CD8-positive, alpha-beta memory T cell (primary cell): ENCODE measurements at regions not wholly inside any gene's neighbourhood (a gene's known extent, or its start where the extent isn't known, plus 50 kb on each side); places are given as distances from the start of the nearest gene placed in this dataset.

Experiments used
- CTCF ChIA-PET: fragments of 350-600 bp; sonication (Branson Sonifier 250); formaldehyde crosslinking; loops from one replicate; lab custom pipeline; 2021; ENCODE audit warnings: antibody characterized with exemption; lab: Charles Lee
- POLR2A ChIA-PET: fragments of 350-600 bp; sonication (Branson Sonifier 250); formaldehyde crosslinking; loops from one replicate; lab custom pipeline; 2021; ENCODE audit warnings: antibody characterized with exemption; lab: Charles Lee
- DNase-seq, 5 donors: peaks; one replicate each; pipeline versions ENCODE4 v3.0.0 to v3.0.0-alpha.2; 2020 to 2022; ENCODE audit warnings: mixed read lengths in 1 of 5
- H3K27ac ChIP-seq: one replicate; pipeline ENCODE4 v1.7.0; 2013; ENCODE audit warnings: low read depth, mild to moderate bottlenecking, low read length, moderate library complexity
- H3K27me3 ChIP-seq: 2 replicates; pipeline ENCODE4 v1.7.0; 2013; ENCODE audit warnings: low read length, mild to moderate bottlenecking; ENCODE audit not compliant: insufficient read depth, poor library complexity, severe bottlenecking
- H3K36me3 ChIP-seq: 2 replicates; pipeline ENCODE4 v1.7.0; 2013; ENCODE audit warnings: mild to moderate bottlenecking, low read length, moderate library complexity; ENCODE audit not compliant: insufficient read depth
- H3K4me1 ChIP-seq: 2 replicates; pipeline ENCODE4 v1.7.0; 2013; ENCODE audit warnings: mild to moderate bottlenecking, low read length, moderate library complexity; ENCODE audit not compliant: insufficient read depth
- H3K4me3 ChIP-seq: 2 replicates; pipeline ENCODE4 v1.7.0; 2013; ENCODE audit warnings: mild to moderate bottlenecking, low read length
- H3K9me3 ChIP-seq: 2 replicates; pipeline ENCODE4 v1.7.0; 2013; ENCODE audit warnings: mild to moderate bottlenecking, low read length
- H3K27ac Mint-ChIP-seq, 8 donors: one replicate each; pipeline ENCODE4 v1.8.0; 2020 to 2021; ENCODE audit warnings: mixed read lengths in 8 of 8, mild to moderate bottlenecking in 6 of 8, inconsistent platforms in 3 of 8, moderate library complexity in 3 of 8
- H3K27me3 Mint-ChIP-seq, 2 donors: one replicate each; pipeline ENCODE4 v1.8.0; 2020 to 2021; ENCODE audit warnings: mixed read lengths in 2 of 2, mild to moderate bottlenecking in 1 of 2, moderate library complexity in 1 of 2
- H3K36me3 Mint-ChIP-seq, 3 donors: one replicate each; pipeline ENCODE4 v1.8.0; 2020 to 2021; ENCODE audit warnings: mixed read lengths in 3 of 3, inconsistent platforms in 1 of 3, mild to moderate bottlenecking in 1 of 3
- H3K4me1 Mint-ChIP-seq, 3 donors: one replicate each; pipeline ENCODE4 v1.8.0; 2020 to 2021; ENCODE audit warnings: mixed read lengths in 3 of 3, inconsistent platforms in 1 of 3, mild to moderate bottlenecking in 1 of 3
- H3K4me3 Mint-ChIP-seq, 7 donors: one replicate each; pipeline ENCODE4 v1.8.0; 2020 to 2021; ENCODE audit warnings: mixed read lengths in 7 of 7, mild to moderate bottlenecking in 6 of 7, moderate library complexity in 4 of 7, inconsistent platforms in 2 of 7
- H3K9me3 Mint-ChIP-seq, 5 donors: one replicate each; pipeline ENCODE4 v1.8.0; 2020 to 2022; ENCODE audit warnings: mixed read lengths in 5 of 5, mild to moderate bottlenecking in 3 of 5, moderate library complexity in 2 of 5, inconsistent platforms in 1 of 5

GRCh38 chr3:159831466-159831865 lies 157.2 kb upstream of the IL12A start:
- no peaks in the 10 kb centered on the region for H3K27me3 Mint-ChIP-seq
- H3K9me3 Mint-ChIP-seq = no peaks in the 10 kb centered on the region
- ChIA-PET CTCF (no interaction called here), POLR2A (no interaction called here)
- H3K4me3 Mint-ChIP-seq = no peak overlapping the region
- no peak for DNase-seq
- no peaks in the 10 kb centered on the region for H3K4me1 Mint-ChIP-seq
- no peaks in the 10 kb centered on the region for H3K36me3 Mint-ChIP-seq
- no peaks in the 10 kb centered on the region for H3K36me3 ChIP-seq
- no peaks in the 10 kb centered on the region for H3K9me3 ChIP-seq
- H3K27ac Mint-ChIP-seq = no peak overlapping the region
- H3K27me3 ChIP-seq = no peaks in the 10 kb centered on the region
- no peak overlapping the region for H3K4me3 ChIP-seq
- H3K4me1 ChIP-seq = no peaks in the 10 kb centered on the region
- no peak overlapping the region for H3K27ac ChIP-seq

- no peaks in the 10 kb centered on the region for H3K4me1 Mint-ChIP-seq
- Histone ChIP-seq H3K9me3 (no peaks in the 10 kb centered on the region), H3K4me3 (no peak overlapping the region), H3K27ac (no peak overlapping the region), H3K4me1 (no peaks in the 10 kb centered on the region), H3K36me3 (no peaks in the 10 kb centered on the region), H3K27me3 (no peaks in the 10 kb centered on the region)
- H3K27me3 Mint-ChIP-seq = no peaks in the 10 kb centered on the region
- H3K27ac Mint-ChIP-seq = no peak overlapping the region
- ChIA-PET POLR2A (no interaction called here), CTCF (interaction anchor here (1.3 kb wide), 1 partner anchor 63 kb away, joined by 3 read pairs; no protein-coding TSS in a partner anchor)
- no peaks in the 10 kb centered on the region for H3K36me3 Mint-ChIP-seq
- H3K9me3 Mint-ChIP-seq = no peaks in the 10 kb centered on the region
- no peak for DNase-seq
- H3K4me3 Mint-ChIP-seq = no peak overlapping the region
Measured at GRCh38 chr3:159832024-159832423, 156.6 kb upstream of the IL12A start.

GRCh38 chr3:159835126-159835525 lies 153.5 kb upstream of the IL12A start:
- ChIA-PET POLR2A (no interaction called here), CTCF (no interaction called here)
- Histone ChIP-seq H3K27ac (no peak overlapping the region), H3K4me1 (no peaks in the 10 kb centered on the region), H3K36me3 (no peaks in the 10 kb centered on the region), H3K4me3 (no peak overlapping the region), H3K27me3 (no peaks in the 10 kb centered on the region), H3K9me3 (no peaks in the 10 kb centered on the region)
- no peak overlapping the region for H3K4me3 Mint-ChIP-seq
- no peak overlapping the region for H3K27ac Mint-ChIP-seq
- H3K4me1 Mint-ChIP-seq = peaks cover 0 to 1% (median 0%) of the 10 kb centered on the region in 3 donors
- no peaks in the 10 kb centered on the region for H3K9me3 Mint-ChIP-seq
- peaks cover 4 to 14% of the 10 kb centered on the region in 2 donors for H3K27me3 Mint-ChIP-seq
- DNase-seq = no peak
- no peaks in the 10 kb centered on the region for H3K36me3 Mint-ChIP-seq

GRCh38 chr3:159837725-159838124 lies 150.9 kb upstream of the IL12A start:
- H3K27ac ChIP-seq = no peak overlapping the region
- no peaks in the 10 kb centered on the region for H3K36me3 ChIP-seq
- H3K27me3 ChIP-seq = no peaks in the 10 kb centered on the region
- peaks cover 0 to 4% (median 0%) of the 10 kb centered on the region in 3 donors for H3K4me1 Mint-ChIP-seq
- H3K27ac Mint-ChIP-seq = no peak overlapping the region
- CTCF ChIA-PET = no interaction called here
- no peaks in the 10 kb centered on the region for H3K4me1 ChIP-seq
- peaks cover 9 to 35% of the 10 kb centered on the region in 2 donors for H3K27me3 Mint-ChIP-seq
- H3K9me3 Mint-ChIP-seq = no peaks in the 10 kb centered on the region
- H3K9me3 ChIP-seq = no peaks in the 10 kb centered on the region
- no peak overlapping the region for H3K4me3 Mint-ChIP-seq
- no peak for DNase-seq
- POLR2A ChIA-PET = no interaction called here
- no peak overlapping the region for H3K4me3 ChIP-seq
- no peaks in the 10 kb centered on the region for H3K36me3 Mint-ChIP-seq

- no peak overlapping the region for H3K27ac Mint-ChIP-seq
- ChIA-PET POLR2A (no interaction called here), CTCF (no interaction called here)
- H3K4me1 ChIP-seq = no peaks in the 10 kb centered on the region
- H3K27me3 Mint-ChIP-seq = peaks cover 9 to 38% of the 10 kb centered on the region in 2 donors
- H3K36me3 ChIP-seq = no peaks in the 10 kb centered on the region
- no peak overlapping the region for H3K27ac ChIP-seq
- H3K4me3 ChIP-seq = no peak overlapping the region
- H3K9me3 ChIP-seq = no peaks in the 10 kb centered on the region
- H3K4me1 Mint-ChIP-seq = peaks cover 0 to 4% (median 0%) of the 10 kb centered on the region in 3 donors
- no peak overlapping the region for H3K4me3 Mint-ChIP-seq
- H3K36me3 Mint-ChIP-seq = no peaks in the 10 kb centered on the region
- DNase-seq = no peak
- no peaks in the 10 kb centered on the region for H3K27me3 ChIP-seq
- H3K9me3 Mint-ChIP-seq = peaks cover 0 to 2% (median 0%) of the 10 kb centered on the region in 5 donors
Measured at GRCh38 chr3:159838938-159839337, 149.7 kb upstream of the IL12A start.

- Histone ChIP-seq H3K4me1 (no peaks in the 10 kb centered on the region), H3K27ac (no peak within 1 kb of the TSS), H3K4me3 (no peak within 1 kb of the TSS), H3K9me3 (no peaks in the 10 kb centered on the region), H3K36me3 (no peaks in the 10 kb centered on the region), H3K27me3 (no peaks in the 10 kb centered on the region)
- H3K27me3 Mint-ChIP-seq = peaks cover 9 to 46% of the 10 kb centered on the region in 2 donors
- POLR2A ChIA-PET = no interaction called here
- H3K36me3 Mint-ChIP-seq = no peaks in the 10 kb centered on the region
- H3K4me3 Mint-ChIP-seq = peak within 1 kb of the TSS in 1 of 7 donors; percentile 39
- H3K4me1 Mint-ChIP-seq = peaks cover 0 to 4% (median 0%) of the 10 kb centered on the region in 3 donors
- CTCF ChIA-PET = no interaction called here
- no peak for DNase-seq
- H3K9me3 Mint-ChIP-seq = peaks cover 0 to 2% (median 0%) of the 10 kb centered on the region in 5 donors
- H3K27ac Mint-ChIP-seq = no peak within 1 kb of the TSS
Measured at GRCh38 chr3:159839561-159840379, 148.9 kb upstream of the IL12A start, which contains the start of gene SCHIP1. Gene SCHIP1 (plus strand): TSS chr3:159839861.

- peaks cover 9 to 50% of the 10 kb centered on the region in 2 donors for H3K27me3 Mint-ChIP-seq
- H3K27me3 ChIP-seq = no peaks in the 10 kb centered on the region
- ChIA-PET CTCF (no interaction called here), POLR2A (no interaction called here)
- no peaks in the 10 kb centered on the region for H3K36me3 Mint-ChIP-seq
- no peak for DNase-seq
- H3K4me1 Mint-ChIP-seq = peaks cover 0 to 4% (median 0%) of the 10 kb centered on the region in 3 donors
- no peaks in the 10 kb centered on the region for H3K4me1 ChIP-seq
- no peak overlapping the region for H3K4me3 Mint-ChIP-seq
- H3K27ac ChIP-seq = no peak overlapping the region
- H3K9me3 ChIP-seq = no peaks in the 10 kb centered on the region
- H3K36me3 ChIP-seq = no peaks in the 10 kb centered on the region
- H3K27ac Mint-ChIP-seq = no peak overlapping the region
- peaks cover 0 to 2% (median 0%) of the 10 kb centered on the region in 5 donors for H3K9me3 Mint-ChIP-seq
- H3K4me3 ChIP-seq = no peak overlapping the region
Measured at GRCh38 chr3:159840703-159841299, 147.8 kb upstream of the IL12A start.

GRCh38 chr3:159841766-159842165 lies 146.9 kb upstream of the IL12A start:
- Mint-ChIP-seq H3K27ac (no peak overlapping the region), H3K4me3 (no peak overlapping the region), H3K27me3 (peaks cover 9 to 50% of the 10 kb centered on the region in 2 donors), H3K4me1 (peaks cover 0 to 4% (median 0%) of the 10 kb centered on the region in 3 donors), H3K36me3 (no peaks in the 10 kb centered on the region), H3K9me3 (peaks cover 0 to 2% (median 0%) of the 10 kb centered on the region in 5 donors)
- ChIA-PET POLR2A (no interaction called here), CTCF (no interaction called here)
- Histone ChIP-seq H3K27ac (no peak overlapping the region), H3K9me3 (no peaks in the 10 kb centered on the region), H3K4me3 (no peak overlapping the region), H3K36me3 (no peaks in the 10 kb centered on the region), H3K27me3 (no peaks in the 10 kb centered on the region), H3K4me1 (no peaks in the 10 kb centered on the region)
- DNase-seq = no peak
